Pancreas (tissue), 10 donors: ENCODE measurements at regions not wholly inside any gene's neighbourhood (a gene's known extent, or its start where the extent isn't known, plus 50 kb on each side); places are given as distances from the start of the nearest gene placed in this dataset.

Source experiments
- ATAC-seq, 4 donors: fragments of 200-7000 bp; cut with Tn5 transposase; one replicate each; pipeline versions ENCODE4 v1.8.0 to v1.9.1; 2020; ENCODE audit warnings: mild to moderate bottlenecking in 4 of 4, moderate library complexity in 4 of 4
- DNase-seq, 6 donors: peaks; one replicate each; pipeline ENCODE4 v3.0.0-alpha.2; 2020
- FAIRE-seq: peaks from 2 replicates; lab custom pipeline; 2012; peaks lifted over from hg19 to GRCh38; lab: Jason Lieb, UNC
- H3K27ac ChIP-seq, 4 donors: fragments of 200-600 bp; sonication (generic); 1 replicate in 3 of 4; 2 replicates in 1 of 4; pipeline versions ENCODE4 v1.5.0 to v1.8.0; 2020
- H3K27me3 ChIP-seq, 4 donors: fragments of 200-600 bp; one replicate each; pipeline ENCODE4 v1.8.0; 2021
- H3K36me3 ChIP-seq, 3 donors: fragments of 200-600 bp; sonication (generic) in 1 of 3; one replicate each; pipeline versions ENCODE4 v1.5.0 to v1.8.0; 2020 to 2021
- H3K4me1 ChIP-seq, 3 donors: fragments of 200-600 bp; one replicate each; pipeline ENCODE4 v1.8.0; 2021
- H3K4me3 ChIP-seq, 4 donors: fragments of 200-600 bp; sonication (generic) in 2 of 4; one replicate each; pipeline versions ENCODE4 v1.5.0 to v1.8.0; 2020 to 2021
- H3K9me3 ChIP-seq, 4 donors: fragments of 200-600 bp; one replicate each; pipeline ENCODE4 v1.8.0; 2021
- CTCF ChIP-seq, 4 donors: fragments of 200-600 bp; sonication (generic) in 3 of 4; IDR thresholded peaks; one replicate each; pipeline versions ENCODE4 v1.5.0 to v1.8.0; 2021; ENCODE audit warnings: antibody characterized with exemption in 4 of 4
- WGBS, 2 donors: extraction: QIAGEN DNeasy Blood & Tissue Kit; methylation state at CpG; one replicate each; pipeline ENCODE4 v1.1.7; 2013; 5-methylcytosine and 5-hydroxymethylcytosine counted together
- intact Hi-C, 3 donors: fragments of 100-400 bp; cut with DNase I; formaldehyde crosslinking; loops; one replicate each; pipeline versions ENCODE4 v1.11.1 to v1.14.2; 2022
- donor health status: healthy with polysubstance abuse.
- donor health status: DM: no; HTN: no; CAD: no; lungs with moderate emphysema.
- donor health status: DM: no; HTN: no; CAD: no.
- donor health status: control.
- donor health status: control.
- donor health status: Bipolar disorder and iron deficiency.
- donor health status: DM: yes; HTN: yes; CAD: no.
- donor health status: DM: no; HTN: no; CAD: no.
- donor health status: DM: no; HTN: no; CAD: no.
- donor health status: DM: yes; HTN: yes; CAD: no.

- intact Hi-C loops, result no loop called here
- Histone ChIP-seq H3K9me3 (no peaks in the 10 kb centered on the region), H3K27me3 (no peaks in the 10 kb centered on the region), H3K36me3 (no peaks in the 10 kb centered on the region), H3K4me3 (no peak overlapping the region), H3K4me1 (no peaks in the 10 kb centered on the region), H3K27ac (no peak overlapping the region)
- no peak for ATAC-seq
- no peak for FAIRE-seq
- no peak for DNase-seq
- WGBS, 2 donors, result 80 to 92% methylated on average over 5 of the region's 5 CpGs
- TF ChIP-seq CTCF (IDR thresholded peaks at IDR 0.05), result no peak
Measured at GRCh38 chr4:96523611-96524010, 683.7 kb downstream of the PDHA2 start.

GRCh38 chr4:96524311-96524875 is 684.5 kb downstream of the PDHA2 start:
- H3K36me3 ChIP-seq, result no peaks in the 10 kb centered on the region
- DNase-seq, result no peak
- ATAC-seq, result no peak
- no peaks in the 10 kb centered on the region for H3K27me3 ChIP-seq
- intact Hi-C loops, result no loop called here
- no peak overlapping the region for H3K4me3 ChIP-seq
- no peaks in the 10 kb centered on the region for H3K4me1 ChIP-seq
- WGBS, 2 donors, result 61 to 63% methylated on average over 12 of the region's 12 CpGs
- no peak for FAIRE-seq
- no peaks in the 10 kb centered on the region for H3K9me3 ChIP-seq
- no peak for TF ChIP-seq CTCF (IDR thresholded peaks at IDR 0.05)
- H3K27ac ChIP-seq, result no peak overlapping the region

GRCh38 chr4:96525898-96526297 is 686.0 kb downstream of the PDHA2 start:
- Histone ChIP-seq H3K4me3 (no peak overlapping the region), H3K27me3 (no peaks in the 10 kb centered on the region), H3K9me3 (no peaks in the 10 kb centered on the region), H3K27ac (no peak overlapping the region), H3K4me1 (no peaks in the 10 kb centered on the region), H3K36me3 (no peaks in the 10 kb centered on the region)
- DNase-seq, result no peak
- no peak for TF ChIP-seq CTCF (IDR thresholded peaks at IDR 0.05)
- FAIRE-seq, result no peak
- intact Hi-C loops, result no loop called here
- ATAC-seq, result no peak

- H3K9me3 ChIP-seq, result no peaks in the 10 kb centered on the region
- 24 to 36% methylated on average over 1 of the region's 1 CpG for WGBS, 2 donors
- FAIRE-seq, result no peak
- no peaks in the 10 kb centered on the region for H3K27me3 ChIP-seq
- no peak for DNase-seq
- no peak overlapping the region for H3K27ac ChIP-seq
- no peak for TF ChIP-seq CTCF (IDR thresholded peaks at IDR 0.05)
- intact Hi-C loops, result no loop called here
- no peaks in the 10 kb centered on the region for H3K4me1 ChIP-seq
- H3K4me3 ChIP-seq, result no peak overlapping the region
- ATAC-seq, result no peak
- H3K36me3 ChIP-seq, result no peaks in the 10 kb centered on the region
Measured at GRCh38 chr4:96526625-96527024, 686.7 kb downstream of the PDHA2 start.

GRCh38 chr4:96531836-96532235 is 691.9 kb downstream of the PDHA2 start:
- H3K27ac ChIP-seq, result no peak overlapping the region
- no peak for TF ChIP-seq CTCF (IDR thresholded peaks at IDR 0.05)
- H3K4me1 ChIP-seq, result no peaks in the 10 kb centered on the region
- no peaks in the 10 kb centered on the region for H3K36me3 ChIP-seq
- ATAC-seq (no peak), DNase-seq (no peak), FAIRE-seq (no peak)
- no peaks in the 10 kb centered on the region for H3K9me3 ChIP-seq
- H3K27me3 ChIP-seq, result no peaks in the 10 kb centered on the region
- H3K4me3 ChIP-seq, result no peak overlapping the region
- intact Hi-C loops, result no loop called here
